HCT116 (cell line): ENCODE measurements at regions not wholly inside any gene's neighbourhood (a gene's known extent, or its start where the extent isn't known, plus 50 kb on each side); places are given as distances from the start of the nearest gene placed in this dataset.

Source experiments
- ATAC-seq: fragments of 200-7000 bp; cut with Tn5 transposase; 2 replicates; pipeline ENCODE4 v1.9.1; 2020; ENCODE audit warnings: mild to moderate bottlenecking, moderate library complexity
- BruUV-seq: library from RNA; stranded (reverse); fragments of 400-500 nt; replicated peaks from 2 replicates; lab custom pipeline; 2021; lab: Mats Ljungman, UMichigan
- CTCF ChIA-PET: fragments of 300-600 bp; sonication (Branson Sonifier 250); formaldehyde crosslinking; loops from one replicate; lab custom pipeline; 2021; ENCODE audit warnings: antibody characterized with exemption; lab: Charles Lee
- POLR2A ChIA-PET: fragments of 300-600, 350-600 bp; sonication (Branson Sonifier 250); formaldehyde crosslinking; loops from one replicate; lab custom pipeline; 2021; ENCODE audit warnings: antibody characterized with exemption; lab: Charles Lee
- RAD21 ChIA-PET, 2 experiments: fragments of 300-600 bp; sonication (Branson Sonifier 250); formaldehyde crosslinking; loops; one replicate each; lab custom pipeline; 2023; ENCODE audit warnings: low total read pairs in 2 of 2; ENCODE audit not compliant: uncharacterized antibody in 2 of 2, unreplicated experiment in 2 of 2, low non-redundant PET in 1 of 2; lab: Charles Lee
- DNase-seq: peaks from one replicate; pipeline ENCODE4 v3.0.0-alpha.2; 2010; ENCODE audit warnings: low read depth, low spot score
- H2AFZ ChIP-seq: fragments of 200-600 bp; shearing (Covaris generic), sonication (generic); 2 replicates; pipeline ENCODE4 v1.6.1; 2017; ENCODE audit warnings: low read depth, mixed run types, mixed read lengths, antibody characterized with exemption, low read length; ENCODE audit not compliant: poor library complexity, severe bottlenecking
- H3K27ac ChIP-seq: 2 replicates; pipeline ENCODE4 v1.5.1; 2012; ENCODE audit warnings: low read depth, low read length
- H3K27me3 ChIP-seq: fragments of 200-600 bp; sonication (generic); 2 replicates; pipeline ENCODE4 v1.6.1; 2016; ENCODE audit warnings: mixed run types, low read length, mixed read lengths; ENCODE audit not compliant: insufficient read depth
- H3K36me3 ChIP-seq, 2 experiments: fragments of 200-500 bp in 1 of 2; fragments of 200-600 bp in 1 of 2; sonication (Bioruptor generic) in 1 of 2; sonication (generic) in 1 of 2; 2 replicates each; pipeline versions ENCODE4 v1.5.1 to v1.6.1; 2014 to 2016; ENCODE audit warnings: low read length in 2 of 2, inconsistent platforms in 1 of 2, mixed read lengths in 1 of 2, mixed run types in 1 of 2; ENCODE audit not compliant: insufficient read depth in 2 of 2, control insufficient read depth in 1 of 2
- H3K4me1 ChIP-seq, 2 experiments: fragments of 200-600 bp in 1 of 2; sonication (generic) in 1 of 2; 2 replicates each; pipeline versions ENCODE4 v1.5.1 to v1.6.1; 2012 to 2017; ENCODE audit warnings: low read length in 2 of 2, inconsistent platforms in 1 of 2, mild to moderate bottlenecking in 1 of 2, mixed read lengths in 1 of 2, mixed run types in 1 of 2, moderate library complexity in 1 of 2; ENCODE audit not compliant: insufficient read depth in 2 of 2, control insufficient read depth in 1 of 2
- H3K4me2 ChIP-seq: fragments of 200-600 bp; sonication (generic); 2 replicates; pipeline ENCODE4 v1.6.1; 2017; ENCODE audit warnings: mixed run types, low read length, mixed read lengths
- H3K4me3 ChIP-seq, 2 experiments: fragments of 200-600 bp in 1 of 2; sonication (generic) in 1 of 2; replicated peaks in 1 of 2; 2 replicates each; pipeline ENCODE4 v1.5.1; 2011 to 2016; ENCODE audit warnings: low read length in 2 of 2, control low read depth in 1 of 2, low read depth in 1 of 2, mild to moderate bottlenecking in 1 of 2, mixed read lengths in 1 of 2, mixed run types in 1 of 2
- H3K79me2 ChIP-seq: fragments of 200-600 bp; sonication (generic); 2 replicates; pipeline ENCODE4 v1.6.1; 2017; ENCODE audit warnings: mild to moderate bottlenecking, mixed run types, low read length, moderate library complexity, mixed read lengths; ENCODE audit not compliant: insufficient read depth
- H3K9ac ChIP-seq: fragments of 200-600 bp; sonication (generic); 2 replicates; pipeline ENCODE4 v1.6.1; 2016; ENCODE audit warnings: low read length, mixed read lengths
- H3K9me2 ChIP-seq: fragments of 200-600 bp; sonication (generic), shearing (Covaris generic); 2 replicates; pipeline ENCODE4 v1.6.1; 2017; ENCODE audit warnings: mixed run types, mild to moderate bottlenecking, moderate library complexity; ENCODE audit not compliant: insufficient read depth
- H3K9me3 ChIP-seq, 2 experiments: fragments of 200-500 bp in 1 of 2; fragments of 200-600 bp in 1 of 2; sonication (Bioruptor generic) in 1 of 2; sonication (generic) in 1 of 2; 2 replicates each; pipeline ENCODE4 v1.6.1; 2014 to 2017; ENCODE audit warnings: low read length in 2 of 2, mixed read lengths in 2 of 2, inconsistent platforms in 1 of 2, low read depth in 1 of 2, mild to moderate bottlenecking in 1 of 2, mixed run types in 1 of 2, moderate library complexity in 1 of 2; ENCODE audit not compliant: control insufficient read depth in 1 of 2, insufficient read depth in 1 of 2
- H4K20me1 ChIP-seq: fragments of 200-600 bp; sonication (generic), shearing (Covaris generic); 2 replicates; pipeline ENCODE4 v1.6.1; 2017; ENCODE audit warnings: mixed run types, mild to moderate bottlenecking, moderate library complexity; ENCODE audit not compliant: insufficient read depth
- CBX3 ChIP-seq: IDR thresholded peaks from 2 replicates; pipeline ENCODE4 v1.6.1; 2012; ENCODE audit warnings: low read depth
- CEBPB ChIP-seq: IDR thresholded peaks from 2 replicates; pipeline ENCODE4 v1.6.1; 2012; ENCODE audit warnings: low read depth
- CTCF ChIP-seq, 3 experiments: fragments of 200-600 bp in 1 of 3; sonication (generic) in 1 of 3; IDR thresholded peaks in 2 of 3; conservative IDR thresholded peaks in 1 of 3; 2 replicates each; pipeline ENCODE4 v1.5.1; 2012 to 2017; ENCODE audit warnings: low read depth in 2 of 3, low read length in 2 of 3, antibody characterized with exemption in 1 of 3, borderline replicate concordance in 1 of 3, control low read depth in 1 of 3, mild to moderate bottlenecking in 1 of 3, mixed read lengths in 1 of 3, mixed run types in 1 of 3, moderate library complexity in 1 of 3; ENCODE audit not compliant: insufficient read depth in 1 of 3
- EGR1 ChIP-seq: IDR thresholded peaks from 2 replicates; pipeline ENCODE4 v1.6.1; 2012; ENCODE audit warnings: low read depth
- ELF1 ChIP-seq: IDR thresholded peaks from 2 replicates; pipeline ENCODE4 v1.6.1; 2012; ENCODE audit warnings: low read depth, borderline replicate concordance
- EZH2 ChIP-seq: fragments of 200-600 bp; sonication (generic); IDR thresholded peaks from 2 replicates; pipeline ENCODE4 v1.6.1; 2017; ENCODE audit warnings: antibody characterized with exemption, mixed run types
- FOSL1 ChIP-seq: IDR thresholded peaks from 2 replicates; pipeline ENCODE4 v1.6.1; 2012; ENCODE audit warnings: low read depth
- JUND ChIP-seq: IDR thresholded peaks from 2 replicates; pipeline ENCODE4 v1.6.1; 2012
- MAX ChIP-seq: IDR thresholded peaks from 2 replicates; pipeline ENCODE4 v1.6.1; 2012
- POLR2A ChIP-seq: IDR thresholded peaks from 2 replicates; pipeline ENCODE4 v1.7.0; 2011; ENCODE audit warnings: borderline replicate concordance; ENCODE audit not compliant: insufficient read depth, insufficient read length; ENCODE audit errors: extremely low read depth
- POLR2AphosphoS5 ChIP-seq: IDR thresholded peaks from 2 replicates; pipeline ENCODE4 v1.6.1; 2011; ENCODE audit warnings: mild to moderate bottlenecking, low read depth, low read length, moderate library complexity
- RAD21 ChIP-seq: IDR thresholded peaks from 2 replicates; pipeline ENCODE4 v1.6.1; 2012; ENCODE audit warnings: low read depth, mild to moderate bottlenecking
- SIN3A ChIP-seq: IDR thresholded peaks from 2 replicates; pipeline ENCODE4 v1.6.1; 2012; ENCODE audit warnings: low read depth
- SP1 ChIP-seq: IDR thresholded peaks from 2 replicates; pipeline ENCODE4 v1.6.1; 2012; ENCODE audit warnings: low read depth
- TCF7L2 ChIP-seq: IDR thresholded peaks from 2 replicates; pipeline ENCODE4 v1.7.0; 2011; ENCODE audit warnings: borderline replicate concordance, inconsistent platforms; ENCODE audit not compliant: insufficient read depth, insufficient read length; ENCODE audit errors: extremely low read depth
- ZBTB33 ChIP-seq: IDR thresholded peaks from 2 replicates; pipeline ENCODE4 v1.6.1; 2011; ENCODE audit warnings: mild to moderate bottlenecking, low read length, moderate library complexity; ENCODE audit not compliant: insufficient replicate concordance; ENCODE audit errors: extremely low read depth
- ZFX ChIP-seq: fragments of 450-650 bp; IDR thresholded peaks from 2 replicates; pipeline ENCODE4 v1.6.1; 2017
- ZNF274 ChIP-seq: fragments of 200-500 bp; sonication (Bioruptor generic); IDR thresholded peaks from 2 replicates; pipeline ENCODE4 v1.6.1; 2014; ENCODE audit warnings: mild to moderate bottlenecking, low read depth, low read length, inconsistent platforms
- intact Hi-C: fragments of 100-400 bp; cut with micrococcal nuclease; formaldehyde crosslinking; loops from 2 replicates; pipeline ENCODE4 v1.10.0; 2022

- Histone ChIP-seq H2AFZ (no peak overlapping the region), H3K79me2 (no peaks in the 10 kb centered on the region), H3K4me1 (no peaks in the 10 kb centered on the region), H3K27ac (no peak overlapping the region), H3K9me3 (no peaks in the 10 kb centered on the region), H3K4me3 (no peak overlapping the region), H3K27me3 (no peaks in the 10 kb centered on the region), H4K20me1 (no peaks in the 10 kb centered on the region), H3K36me3 (no peaks in the 10 kb centered on the region), H3K9me2 (no peaks in the 10 kb centered on the region), H3K4me2 (no peak overlapping the region), H3K9ac (no peak overlapping the region)
- no peak for ATAC-seq
- no TSS peak for BruUV-seq
- ChIA-PET POLR2A (no interaction called here), CTCF (no interaction called here), RAD21 (no interaction called here)
- intact Hi-C loops = no loop called here
- DNase-seq = no peak
- TF ChIP-seq POLR2A (no peak), TCF7L2 (no peak), CTCF (IDR thresholded peaks at IDR 0.05 in 2 of 3, conservative IDR thresholded peaks at IDR 0.05 in 1 of 3; ENCODE audit: borderline replicate concordance in 1 of 3, insufficient read depth in 1 of 3, low read depth in 2 of 3, low read length in 2 of 3) (no peak), SIN3A (no peak), RAD21 (no peak), JUND (no peak), POLR2AphosphoS5 (no peak), CEBPB (no peak), ZBTB33 (no peak), ZNF274 (no peak), ZFX (no peak), SP1 (no peak), ELF1 (no peak), EZH2 (no peak), FOSL1 (no peak), CBX3 (no peak), EGR1 (no peak), MAX (no peak)
Observed at GRCh38 chr15:39468828-39469227, 112.1 kb upstream of the THBS1 start.
